C4-2B (cell line): ENCODE measurements at regions not wholly inside any gene's neighbourhood (a gene's known extent, or its start where the extent isn't known, plus 50 kb on each side); places are given as distances from the start of the nearest gene placed in this dataset.

Experiments
- H3K27ac ChIP-seq: fragments of 450-650 bp; 2 replicates; pipeline ENCODE4 v1.5.1; 2017
- CTCF ChIP-seq: fragments of 450-650 bp; conservative IDR thresholded peaks from 2 replicates; pipeline ENCODE4 v1.5.1; 2017; ENCODE audit warnings: mild to moderate bottlenecking
- ZFX ChIP-seq: fragments of 450-650 bp; IDR thresholded peaks from 2 replicates; pipeline ENCODE4 v1.6.1; 2017

DNA sequence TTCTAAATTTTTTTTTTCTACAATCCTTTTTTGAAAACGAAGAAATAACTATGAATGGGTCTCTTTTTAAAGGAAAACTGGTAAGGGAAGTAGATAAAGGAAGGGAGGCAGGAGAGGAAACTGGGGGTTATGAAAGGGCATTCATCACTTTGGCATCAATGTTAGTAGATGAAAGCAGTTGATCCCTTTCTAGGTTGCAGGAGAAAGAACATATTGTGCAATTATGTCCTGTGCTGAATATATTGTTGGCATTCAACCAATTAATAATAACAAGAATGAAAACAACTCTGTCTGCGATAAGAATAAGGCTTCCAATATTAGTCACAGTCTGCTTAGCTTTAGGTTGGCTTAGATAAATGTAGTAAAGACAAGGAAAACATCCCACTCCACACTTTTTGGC is 796.8 kb upstream of the KLHL1 start:
- TF ChIP-seq ZFX (no peak), CTCF (no peak)

GRCh38 chr13:70896136-70896535 is 787.9 kb upstream of the KLHL1 start:
- TF ChIP-seq CTCF (no peak), ZFX (no peak)
- H3K27ac ChIP-seq = no peak overlapping the region

More for the DNA sequence above, 796.8 kb upstream of the KLHL1 start:
- no peak overlapping the region for H3K27ac ChIP-seq

DNA sequence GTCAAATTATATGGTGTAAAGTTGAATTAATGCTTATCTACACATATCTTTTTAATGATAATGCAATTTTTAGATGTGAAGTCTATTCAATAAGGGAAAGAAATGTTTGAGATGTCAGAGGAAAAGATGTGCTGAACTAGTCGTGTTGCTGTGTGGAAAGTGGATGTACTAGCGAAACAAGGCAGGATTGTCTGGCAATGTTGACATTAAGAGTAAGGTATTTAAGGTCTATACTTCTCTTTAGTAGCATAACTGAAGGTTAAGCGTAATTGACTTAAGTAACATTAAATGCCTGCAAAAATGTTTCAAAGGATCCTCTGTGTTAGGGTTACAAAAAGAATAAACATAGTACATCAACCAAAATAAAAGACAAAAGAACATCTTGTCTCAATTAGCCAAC is 787.3 kb upstream of the KLHL1 start:
- H3K27ac ChIP-seq = no peak overlapping the region
- no peak for TF ChIP-seq ZFX
- TF ChIP-seq CTCF = no peak

- no peak overlapping the region for H3K27ac ChIP-seq
- TF ChIP-seq CTCF (no peak), ZFX (no peak)
These were observed 786.0 kb upstream of the KLHL1 start for GRCh38 chr13:70894258-70894657.

- no peak for TF ChIP-seq ZFX
- TF ChIP-seq CTCF = no peak
- H3K27ac ChIP-seq = no peak overlapping the region
These were observed 785.6 kb upstream of the KLHL1 start for GRCh38 chr13:70893832-70894231.

- no peak overlapping the region for H3K27ac ChIP-seq
- no peak for TF ChIP-seq CTCF
- no peak for TF ChIP-seq ZFX
These were observed 782.0 kb upstream of the KLHL1 start for GRCh38 chr13:70890289-70890688.

GRCh38 chr13:70889163-70889562 is 780.9 kb upstream of the KLHL1 start:
- TF ChIP-seq CTCF (no peak), ZFX (no peak)

More at GRCh38 chr13:70889163-70889562, 780.9 kb upstream of the KLHL1 start:
- no peak overlapping the region for H3K27ac ChIP-seq
